GM10266 (cell line): ENCODE measurements at regions not wholly inside any gene's neighbourhood (a gene's known extent, or its start where the extent isn't known, plus 50 kb on each side); places are given as distances from the start of the nearest gene placed in this dataset.

ENCODE experiments used
- DNase-seq: peaks from one replicate; pipeline ENCODE4 v3.0.0; 2012; ENCODE audit errors: extremely low spot score
- TF ChIP-seq, protein P1 (sequence below): IDR thresholded peaks from 2 replicates; pipeline ENCODE4 v1.5.1; 2012; ENCODE audit warnings: mild to moderate bottlenecking, low read depth; ENCODE audit not compliant: control insufficient read depth, insufficient read depth; ENCODE audit errors: missing control alignments

DNA sequence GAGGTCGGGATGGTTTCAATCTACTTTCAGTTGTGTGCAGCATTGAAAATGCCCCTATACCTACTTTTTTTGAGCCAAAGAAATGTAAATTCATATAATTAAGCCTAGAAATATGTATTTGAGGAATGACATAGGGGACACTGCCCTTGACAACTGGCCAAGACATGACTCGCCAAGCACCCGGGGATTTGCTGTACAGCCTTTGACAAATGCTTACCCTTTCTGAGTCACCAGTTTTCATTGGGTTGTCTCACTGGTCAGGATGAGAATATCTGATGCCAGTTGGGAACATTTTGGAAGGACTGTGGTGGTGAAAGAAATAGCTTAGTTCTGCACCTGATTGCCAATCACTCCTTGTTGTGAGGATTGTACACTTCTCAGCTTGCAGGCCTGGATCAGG lies 166.8 kb upstream of the HABP2 start:
- TF ChIP-seq, protein P1, sequence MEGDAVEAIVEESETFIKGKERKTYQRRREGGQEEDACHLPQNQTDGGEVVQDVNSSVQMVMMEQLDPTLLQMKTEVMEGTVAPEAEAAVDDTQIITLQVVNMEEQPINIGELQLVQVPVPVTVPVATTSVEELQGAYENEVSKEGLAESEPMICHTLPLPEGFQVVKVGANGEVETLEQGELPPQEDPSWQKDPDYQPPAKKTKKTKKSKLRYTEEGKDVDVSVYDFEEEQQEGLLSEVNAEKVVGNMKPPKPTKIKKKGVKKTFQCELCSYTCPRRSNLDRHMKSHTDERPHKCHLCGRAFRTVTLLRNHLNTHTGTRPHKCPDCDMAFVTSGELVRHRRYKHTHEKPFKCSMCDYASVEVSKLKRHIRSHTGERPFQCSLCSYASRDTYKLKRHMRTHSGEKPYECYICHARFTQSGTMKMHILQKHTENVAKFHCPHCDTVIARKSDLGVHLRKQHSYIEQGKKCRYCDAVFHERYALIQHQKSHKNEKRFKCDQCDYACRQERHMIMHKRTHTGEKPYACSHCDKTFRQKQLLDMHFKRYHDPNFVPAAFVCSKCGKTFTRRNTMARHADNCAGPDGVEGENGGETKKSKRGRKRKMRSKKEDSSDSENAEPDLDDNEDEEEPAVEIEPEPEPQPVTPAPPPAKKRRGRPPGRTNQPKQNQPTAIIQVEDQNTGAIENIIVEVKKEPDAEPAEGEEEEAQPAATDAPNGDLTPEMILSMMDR: no peak
- no peak for DNase-seq

DNA sequence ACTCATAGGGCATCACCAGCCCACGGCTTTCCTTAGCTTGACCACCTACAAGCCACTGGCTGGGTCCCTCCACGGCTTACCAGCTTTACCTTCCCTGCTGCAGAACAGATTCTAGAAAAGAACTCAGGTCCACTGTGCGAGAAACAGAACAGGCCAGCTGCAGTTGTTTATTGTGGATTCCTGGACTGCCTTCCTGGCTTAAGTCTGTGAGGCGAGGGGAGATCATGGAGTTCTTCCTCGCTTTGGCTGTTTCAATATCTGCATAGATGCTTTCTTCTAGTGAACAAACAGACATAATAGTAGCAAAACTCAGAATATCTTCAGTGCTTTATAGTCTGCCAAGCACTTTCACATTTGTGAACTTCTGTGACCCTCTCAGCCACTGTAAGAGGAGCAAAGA lies 162.9 kb upstream of the HABP2 start:
- TF ChIP-seq, protein P1: no peak

DNA sequence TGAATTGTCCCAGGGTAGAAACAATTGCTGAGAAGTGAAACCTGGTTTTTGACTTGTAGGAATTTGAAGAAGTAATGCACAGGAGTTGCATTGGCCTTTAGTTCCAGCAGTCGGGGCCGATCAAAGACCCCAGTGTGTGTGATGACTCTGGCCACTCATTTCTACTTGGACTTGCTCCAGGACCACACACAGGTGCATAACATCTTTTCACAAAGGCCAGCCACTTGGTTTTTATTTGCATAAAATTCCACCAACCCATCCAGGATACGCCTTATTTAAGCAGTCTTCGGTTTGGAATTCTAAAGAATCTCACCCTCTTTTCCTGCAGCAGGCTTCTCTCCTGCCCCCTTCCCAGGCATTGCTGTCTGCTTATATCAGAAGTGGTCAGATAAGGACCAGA lies 162.0 kb upstream of the HABP2 start:
- TF ChIP-seq, protein P1: no peak
- no peak for DNase-seq

More for the DNA sequence above, 162.9 kb upstream of the HABP2 start:
- DNase-seq: no peak

DNA sequence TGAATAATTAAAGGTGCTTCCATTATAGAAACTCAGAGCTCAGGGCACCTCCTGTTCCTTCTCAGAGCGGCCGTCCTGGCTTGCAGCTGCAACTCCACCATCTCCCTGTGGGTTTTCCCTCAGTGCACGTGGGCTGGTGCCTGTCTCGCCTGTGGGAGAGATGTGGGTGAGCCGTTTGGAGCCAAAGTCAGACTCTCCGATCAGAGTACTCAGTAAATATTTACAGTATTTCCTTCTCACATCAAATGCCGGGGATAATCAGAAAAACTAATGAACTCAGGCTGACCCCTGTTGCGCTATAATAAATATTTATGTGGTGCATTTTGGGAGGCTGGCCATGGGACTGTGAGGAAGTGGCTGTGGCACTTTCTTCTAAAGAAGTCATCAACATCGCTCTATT lies 155.8 kb upstream of the HABP2 start:
- TF ChIP-seq, protein P1: no peak

DNA sequence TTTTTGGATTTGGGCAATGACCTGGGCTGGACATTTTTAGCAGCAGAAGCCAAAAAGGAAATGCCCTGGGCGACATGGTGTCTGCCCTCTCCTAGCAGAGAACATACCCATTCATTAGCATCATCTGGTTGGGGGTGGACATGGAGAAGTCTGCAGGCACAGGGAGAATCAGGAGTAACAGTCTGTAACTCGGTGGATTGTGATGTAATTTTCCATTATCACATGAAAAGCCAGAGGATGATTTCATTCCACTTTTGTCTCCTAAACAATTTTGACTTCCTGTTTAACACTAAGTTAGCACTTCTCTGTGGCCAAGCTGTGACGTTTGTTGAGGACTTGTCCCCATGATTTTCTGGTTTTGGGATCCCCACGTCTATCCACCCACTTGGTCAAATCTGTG lies 153.8 kb upstream of the HABP2 start:
- no peak for DNase-seq
- TF ChIP-seq, protein P1: no peak

More for the DNA sequence above, 155.8 kb upstream of the HABP2 start:
- no peak for DNase-seq

DNA sequence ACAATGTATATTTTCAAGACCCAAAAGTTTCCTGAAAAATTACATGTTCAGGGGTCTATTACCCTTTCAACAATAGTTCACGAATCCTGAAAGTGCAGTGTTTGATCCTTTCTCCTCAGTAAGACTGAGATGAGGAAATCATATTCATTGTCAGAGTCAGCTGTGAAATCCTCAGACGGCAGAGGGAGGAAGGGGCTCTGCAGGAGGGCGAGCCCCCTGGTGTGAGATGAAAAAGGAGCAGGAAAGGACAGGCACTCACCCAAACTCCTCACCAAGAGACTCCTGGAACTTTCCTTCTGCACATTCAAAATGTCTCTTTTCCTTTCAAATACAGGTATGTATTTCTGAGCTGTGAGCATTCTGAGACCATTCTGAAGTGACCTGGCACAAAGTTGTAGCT lies 150.3 kb upstream of the HABP2 start:
- DNase-seq: no peak
- TF ChIP-seq, protein P1: no peak

DNA sequence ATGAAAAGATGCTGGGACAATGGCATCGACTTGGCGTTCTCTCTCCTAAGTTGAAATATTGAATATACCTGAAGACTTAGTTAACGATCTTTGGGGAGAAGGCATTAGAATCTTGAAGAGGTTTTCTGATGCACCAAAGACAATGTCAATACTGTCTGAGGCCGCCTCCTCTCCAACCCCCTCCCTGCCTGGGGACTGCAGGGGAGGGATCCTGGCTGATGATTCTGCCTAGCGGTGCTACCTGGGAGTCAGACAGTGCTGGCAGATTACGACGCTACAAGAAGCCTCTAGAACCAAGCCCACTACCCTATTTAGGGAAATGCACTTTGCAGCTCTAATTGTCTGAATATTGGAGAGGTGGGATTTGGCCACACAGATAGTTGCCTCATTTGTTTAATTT lies 145.6 kb upstream of the HABP2 start:
- TF ChIP-seq, protein P1: no peak
- no peak for DNase-seq
